SH-SY5Y (cell line): ENCODE measurements at regions not wholly inside any gene's neighbourhood (a gene's known extent, or its start where the extent isn't known, plus 50 kb on each side); places are given as distances from the start of the nearest gene placed in this dataset.

ENCODE experiments used
- GATA2 ChIP-seq: IDR thresholded peaks from 2 replicates; pipeline ENCODE4 v1.6.1; 2011; ENCODE audit warnings: mild to moderate bottlenecking, low read depth, low read length
- GATA3 ChIP-seq: IDR thresholded peaks from 2 replicates; pipeline ENCODE4 v1.6.1; 2011; ENCODE audit warnings: low read depth, mild to moderate bottlenecking, low read length, moderate library complexity

DNA sequence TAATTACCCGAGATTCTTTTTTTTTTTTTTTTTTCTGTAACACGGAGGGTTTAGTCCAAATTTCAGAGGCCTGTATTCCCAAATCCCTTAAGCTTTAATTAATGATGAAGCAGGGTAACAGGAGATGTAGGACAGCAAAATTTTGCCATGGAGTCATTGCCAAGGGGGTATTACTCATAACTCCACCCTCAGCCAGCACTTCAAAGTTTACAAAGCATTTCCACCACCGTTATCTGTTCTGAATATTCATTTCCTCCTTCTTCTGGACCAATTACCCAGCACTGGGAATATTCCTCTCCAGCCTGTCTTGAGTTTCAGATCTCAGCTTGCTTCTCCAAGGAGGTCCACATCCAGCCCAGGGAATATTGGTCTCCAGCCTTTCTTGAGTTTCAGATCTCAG is 747.5 kb upstream of the EEF2KMT start:
- TF ChIP-seq GATA2 (no peak), GATA3 (no peak)
